Astrocyte of the hippocampus (primary cell): ENCODE measurements at regions not wholly inside any gene's neighbourhood (a gene's known extent, or its start where the extent isn't known, plus 50 kb on each side); places are given as distances from the start of the nearest gene placed in this dataset.

Experiments
- DNase-seq: peaks from one replicate; pipeline ENCODE4 v3.0.0; 2011; ENCODE audit warnings: low read depth, low spot score

- peak; percentile 15 for DNase-seq
Measured at GRCh38 chr7:109126404-109127050, 556.9 kb downstream of the DNAJB9 start.

GRCh38 chr7:109127145-109127544, 557.5 kb downstream of the DNAJB9 start:
- no peak for DNase-seq

- DNase-seq = no peak
Measured at GRCh38 chr7:109131141-109131540, 561.5 kb downstream of the DNAJB9 start.

GRCh38 chr7:109136893-109137292, 567.2 kb downstream of the DNAJB9 start:
- no peak for DNase-seq

- no peak for DNase-seq
Measured at GRCh38 chr7:109154748-109155147, 585.1 kb downstream of the DNAJB9 start.

- no peak for DNase-seq
Measured at GRCh38 chr7:109158246-109158645, 588.6 kb downstream of the DNAJB9 start.

- DNase-seq = no peak
Measured at GRCh38 chr7:109176661-109177060, 607.0 kb downstream of the DNAJB9 start.

- no peak for DNase-seq
Measured at GRCh38 chr7:109178342-109178741, 608.7 kb downstream of the DNAJB9 start.

- DNase-seq = no peak
Measured at GRCh38 chr7:109179601-109180000, 609.9 kb downstream of the DNAJB9 start.

- DNase-seq = no peak
Measured at GRCh38 chr7:109190766-109191398, 621.2 kb downstream of the DNAJB9 start.

GRCh38 chr7:109206196-109206595, 636.5 kb downstream of the DNAJB9 start:
- no peak for DNase-seq

- DNase-seq = no peak
Measured at GRCh38 chr7:109213081-109213480, 643.4 kb downstream of the DNAJB9 start.

GRCh38 chr7:109215341-109215740, 645.7 kb downstream of the DNAJB9 start:
- no peak for DNase-seq

- no peak for DNase-seq
Measured at GRCh38 chr7:109224100-109224499, 654.4 kb downstream of the DNAJB9 start.

GRCh38 chr7:109226699-109227098, 657.0 kb downstream of the DNAJB9 start:
- no peak for DNase-seq

- no peak for DNase-seq
Measured at GRCh38 chr7:109235316-109235715, 665.6 kb downstream of the DNAJB9 start.

- DNase-seq = peak; percentile 72
Measured at GRCh38 chr7:109246330-109247077, 676.8 kb downstream of the DNAJB9 start.

- no peak for DNase-seq
Measured at GRCh38 chr7:109256762-109257560, 687.3 kb downstream of the DNAJB9 start.

GRCh38 chr7:109259151-109259550, 689.5 kb downstream of the DNAJB9 start:
- peak; percentile 77 for DNase-seq

- no peak for DNase-seq
Measured at GRCh38 chr7:109261781-109262180, 692.1 kb downstream of the DNAJB9 start.

- no peak for DNase-seq
Measured at GRCh38 chr7:109266610-109267009, 696.9 kb downstream of the DNAJB9 start.

GRCh38 chr7:109276348-109276747, 706.7 kb downstream of the DNAJB9 start:
- no peak for DNase-seq
